GM21576 (cell line): ENCODE measurements at regions not wholly inside any gene's neighbourhood (a gene's known extent, or its start where the extent isn't known, plus 50 kb on each side); places are given as distances from the start of the nearest gene placed in this dataset.

Source experiments
- ATAC-seq: cut with Tn5 transposase; IDR thresholded peaks from one replicate; pipeline ENCODE4 v1.9.1; 2021; ENCODE audit warnings: mild to moderate bottlenecking, moderate library complexity; ENCODE audit not compliant: unreplicated experiment

- ATAC-seq, result peak; percentile 37
Measured at GRCh38 chr2:71277536-71278103, 50.7 kb upstream of the PAIP2B start.

GRCh38 chr2:71277147-71277475 is 50.2 kb upstream of the PAIP2B start:
- ATAC-seq, result no peak

DNA sequence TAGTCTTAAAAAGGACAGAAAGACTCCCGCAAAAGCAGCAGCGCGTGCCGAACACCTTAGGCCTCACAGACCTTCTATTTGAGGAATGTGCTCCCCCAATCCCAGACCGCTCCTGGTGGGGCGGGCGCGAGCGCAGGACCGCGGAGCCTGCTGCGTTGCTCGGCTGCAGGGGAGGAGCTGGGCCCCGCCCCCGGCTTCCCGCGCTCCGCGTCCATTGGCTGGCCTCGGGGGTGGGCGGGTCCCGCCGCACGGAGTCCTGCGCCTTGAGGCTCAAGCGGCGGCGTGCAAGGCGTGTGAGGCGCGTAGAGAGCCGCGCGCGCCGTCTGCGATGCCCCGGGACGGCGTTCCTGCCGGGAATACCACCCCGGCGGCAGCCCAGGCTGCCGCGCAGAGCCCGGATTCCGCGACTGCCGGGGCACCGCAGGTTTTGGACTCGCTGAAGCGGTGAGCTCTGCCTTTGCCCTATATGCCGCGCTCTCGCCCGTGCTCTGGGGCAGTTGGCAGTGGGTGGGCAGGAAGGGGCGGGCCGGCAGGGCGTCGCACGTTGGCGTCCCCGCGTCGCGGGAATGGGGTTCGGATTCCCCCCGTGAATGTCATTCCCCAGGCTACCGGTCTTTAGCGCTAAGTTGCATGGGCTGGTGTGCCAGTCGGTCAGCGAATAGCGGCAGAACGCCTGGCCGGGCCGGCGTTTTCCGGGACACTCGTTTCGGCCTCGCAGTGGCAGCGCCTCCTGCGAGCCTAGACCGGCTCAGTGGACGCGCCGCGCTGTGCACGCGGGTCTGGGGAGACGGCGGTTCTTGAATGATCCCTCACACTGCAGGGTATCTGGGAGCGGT is 49.6 kb upstream of the PAIP2B start:
- ATAC-seq, result peak; percentile 96
